Left ventricle myocardium superior (tissue), 1 donor: ENCODE measurements at regions not wholly inside any gene's neighbourhood (a gene's known extent, or its start where the extent isn't known, plus 50 kb on each side); places are given as distances from the start of the nearest gene placed in this dataset.

ENCODE experiments used
- ATAC-seq: fragments of 200-7000 bp; cut with Tn5 transposase; one replicate; pipeline ENCODE4 v1.9.1; 2020; ENCODE audit warnings: mild to moderate bottlenecking, moderate library complexity
- DNase-seq: peaks from one replicate; pipeline ENCODE4 v3.0.0-alpha.2; 2020
- intact Hi-C: fragments of 100-400 bp; cut with micrococcal nuclease; formaldehyde crosslinking; loops from one replicate; pipeline ENCODE4 v1.11.0; 2022
- donor health status: DM: no; HTN: yes; CAD: no; lungs with severe emphysema.

DNA sequence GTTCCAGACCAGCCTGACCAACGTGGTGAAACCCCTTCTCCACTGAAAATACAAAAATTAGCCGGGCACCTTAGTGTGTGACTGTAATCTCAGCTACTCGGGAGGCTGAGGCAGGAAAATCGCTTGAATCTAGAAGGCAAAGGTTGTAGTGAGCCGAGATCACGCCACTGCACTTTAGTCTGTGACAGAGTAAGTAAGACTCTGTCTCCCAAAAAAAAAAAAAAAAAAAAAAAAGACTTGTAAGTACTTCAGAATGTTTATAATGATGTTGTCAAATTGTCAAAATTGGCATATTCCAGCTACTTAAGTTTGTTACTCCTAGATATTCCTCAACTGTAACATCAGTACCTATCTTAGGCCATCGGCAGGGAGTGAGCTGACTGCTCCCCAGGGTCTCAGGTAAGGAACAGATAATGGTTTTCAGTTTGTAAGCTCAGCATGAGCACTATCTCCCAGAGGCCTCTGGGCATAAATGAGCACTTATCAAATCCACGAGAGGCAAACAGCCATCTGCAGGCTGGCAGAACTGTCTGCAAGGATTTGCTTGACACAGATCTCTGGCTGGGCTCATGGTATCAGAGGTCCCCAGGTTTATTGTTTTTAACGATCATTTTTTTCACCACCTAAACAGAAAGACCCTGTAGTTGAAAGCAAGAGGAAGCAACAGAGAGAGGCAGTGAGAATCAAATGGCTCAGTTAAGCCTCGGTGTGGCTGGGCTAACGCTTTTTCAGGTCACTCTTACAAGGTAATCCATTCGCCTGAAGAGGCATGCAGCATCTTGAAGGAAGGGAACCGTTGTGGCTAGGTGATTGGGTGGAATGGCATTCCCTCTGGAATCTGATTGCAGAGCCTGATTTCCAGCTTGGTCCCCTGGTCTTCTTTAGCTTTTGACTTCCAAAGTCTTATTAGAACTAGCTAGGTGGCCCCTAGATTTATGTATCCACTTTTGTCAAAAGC, 115.9 kb downstream of the LY86 start:
- intact Hi-C loops: no loop called here
- ATAC-seq: no peak
- DNase-seq: no peak

DNA sequence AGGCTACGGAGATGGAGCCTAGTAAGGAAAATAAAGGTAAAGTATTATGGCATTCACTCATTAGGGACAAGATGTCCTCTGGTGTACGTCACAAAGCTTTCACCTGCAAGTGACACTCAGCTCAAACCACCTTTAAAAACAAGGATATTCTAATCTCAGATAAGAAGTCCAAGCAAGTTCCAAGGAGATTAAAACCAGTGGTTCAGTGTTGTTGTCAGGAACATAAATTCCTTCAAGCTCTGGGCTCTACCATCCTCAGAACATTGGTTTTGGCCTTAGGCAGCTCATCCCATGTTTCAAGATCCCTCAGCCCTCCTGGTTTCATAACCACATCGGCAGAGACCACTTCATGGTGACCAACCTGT, 116.5 kb downstream of the LY86 start:
- no peak for ATAC-seq
- intact Hi-C loops: no loop called here
- DNase-seq: no peak

DNA sequence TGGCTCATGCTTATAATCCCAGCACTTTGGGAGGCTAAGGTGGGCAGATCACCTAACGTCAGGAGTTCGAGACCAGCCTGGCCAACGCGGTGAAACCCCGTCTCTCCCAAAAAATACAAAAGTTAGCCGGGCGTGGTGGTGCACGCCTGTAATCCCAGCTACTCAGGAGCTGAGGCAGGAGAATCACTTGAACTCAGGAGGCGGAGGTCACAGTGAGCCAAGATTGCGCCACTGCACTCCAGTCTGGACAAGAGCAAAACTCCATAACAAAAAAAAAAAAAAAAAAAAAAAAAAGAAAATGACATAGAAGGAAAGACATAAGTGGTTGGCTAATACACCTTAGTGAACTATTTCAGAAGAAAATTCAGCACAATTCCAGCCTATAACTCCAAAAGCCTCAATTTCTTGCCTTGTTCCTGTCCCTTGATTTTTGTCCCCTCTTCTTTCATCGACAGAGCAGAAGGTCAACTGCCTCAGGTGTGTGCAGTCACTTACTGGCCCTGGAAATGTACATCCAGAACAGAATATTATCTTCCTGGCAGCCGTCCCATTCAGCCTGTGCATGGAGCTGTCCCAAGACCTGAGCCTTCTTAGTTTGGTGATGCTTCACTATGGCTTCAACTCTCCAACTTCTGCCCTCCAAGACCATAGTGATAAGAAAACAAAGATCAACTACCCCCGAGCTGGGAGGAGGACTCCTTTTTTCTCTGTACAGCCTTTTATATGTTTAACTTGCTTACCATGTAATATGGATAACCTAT, 117.6 kb downstream of the LY86 start:
- ATAC-seq (peak; percentile 44), DNase-seq (no peak)
- intact Hi-C loops: no loop called here

DNA sequence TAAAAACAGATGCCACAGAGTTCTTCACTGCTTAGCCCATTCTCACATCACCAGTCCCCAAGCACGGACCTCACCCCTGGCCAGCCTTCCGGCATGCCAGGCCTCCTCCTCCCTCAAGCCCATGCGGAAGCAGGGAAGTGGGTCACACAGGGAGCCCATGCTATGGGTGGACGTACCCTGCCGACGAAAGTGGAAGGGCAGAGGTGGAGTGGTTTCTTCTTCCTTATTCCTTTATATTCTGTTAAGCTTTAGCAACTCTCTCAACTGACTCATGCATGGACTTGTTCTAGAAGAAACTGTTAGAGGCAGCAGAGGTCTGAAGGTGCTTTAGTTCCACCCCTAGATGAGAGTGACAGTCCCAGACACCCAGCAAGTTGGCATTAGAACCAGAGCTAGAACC, 118.6 kb downstream of the LY86 start:
- ATAC-seq: no peak
- intact Hi-C loops: no loop called here
- DNase-seq: no peak

GRCh38 chr6:6709106-6709505, 120.6 kb downstream of the LY86 start:
- no peak for DNase-seq
- intact Hi-C loops: no loop called here
- no peak for ATAC-seq

- no peak for ATAC-seq
- intact Hi-C loops: no loop called here
Measured at GRCh38 chr6:6711031-6711785, 122.7 kb downstream of the LY86 start.

GRCh38 chr6:6711832-6712448, 123.4 kb downstream of the LY86 start:
- no peak for DNase-seq
- ATAC-seq: peak; percentile 12
- intact Hi-C loops: no loop called here

More at GRCh38 chr6:6711031-6711785, 122.7 kb downstream of the LY86 start:
- no peak for DNase-seq

DNA sequence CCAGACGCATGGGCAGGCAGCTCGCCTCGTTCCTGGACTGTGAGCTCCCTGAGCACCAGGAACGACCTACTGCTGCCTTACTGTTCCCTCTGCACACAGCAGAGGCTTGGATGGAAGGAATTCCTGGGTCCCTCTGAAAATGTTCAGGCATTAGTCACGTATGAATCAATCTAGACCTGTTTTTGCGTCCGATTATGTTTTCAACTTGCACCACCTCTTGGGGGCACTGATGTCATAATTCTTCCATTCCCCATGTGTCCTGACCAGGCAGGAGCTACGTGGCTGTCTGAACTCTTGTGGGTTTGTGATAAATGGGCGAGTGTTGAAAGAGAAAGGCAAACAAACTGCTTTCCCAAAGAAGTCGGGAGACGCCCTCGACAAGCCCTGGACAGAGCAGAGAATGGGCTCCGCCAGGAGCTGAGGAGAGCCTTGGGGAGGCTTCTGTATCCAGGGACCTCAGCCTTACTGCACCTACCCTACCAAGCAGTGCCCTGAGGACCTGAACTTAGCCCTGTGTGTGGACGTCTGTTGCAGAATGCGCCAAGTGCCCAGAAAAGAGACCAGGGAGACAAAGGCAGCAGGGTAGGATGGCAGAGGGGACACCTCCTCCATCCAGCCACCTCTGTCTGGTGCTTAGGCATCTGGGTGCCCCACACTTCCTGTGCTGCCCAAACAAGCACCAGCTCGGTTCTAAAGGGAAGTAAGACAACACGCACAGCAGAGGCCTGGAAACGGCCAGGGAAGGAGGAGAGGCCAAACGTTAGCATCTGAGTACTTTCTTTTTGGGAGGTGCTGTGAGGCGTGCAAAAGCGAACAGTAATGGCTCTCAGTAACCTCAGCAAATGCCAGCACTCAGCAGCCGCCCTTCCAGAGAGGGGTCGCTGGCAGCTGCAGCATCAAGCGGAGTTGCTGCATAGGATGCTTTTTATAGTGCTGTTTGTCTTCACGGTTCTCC, 124.2 kb downstream of the LY86 start:
- ATAC-seq (peak; percentile 48), DNase-seq (no peak)
- intact Hi-C loops: no loop called here

GRCh38 chr6:6713657-6714056, 125.1 kb downstream of the LY86 start:
- ATAC-seq: peak; percentile 32

DNA sequence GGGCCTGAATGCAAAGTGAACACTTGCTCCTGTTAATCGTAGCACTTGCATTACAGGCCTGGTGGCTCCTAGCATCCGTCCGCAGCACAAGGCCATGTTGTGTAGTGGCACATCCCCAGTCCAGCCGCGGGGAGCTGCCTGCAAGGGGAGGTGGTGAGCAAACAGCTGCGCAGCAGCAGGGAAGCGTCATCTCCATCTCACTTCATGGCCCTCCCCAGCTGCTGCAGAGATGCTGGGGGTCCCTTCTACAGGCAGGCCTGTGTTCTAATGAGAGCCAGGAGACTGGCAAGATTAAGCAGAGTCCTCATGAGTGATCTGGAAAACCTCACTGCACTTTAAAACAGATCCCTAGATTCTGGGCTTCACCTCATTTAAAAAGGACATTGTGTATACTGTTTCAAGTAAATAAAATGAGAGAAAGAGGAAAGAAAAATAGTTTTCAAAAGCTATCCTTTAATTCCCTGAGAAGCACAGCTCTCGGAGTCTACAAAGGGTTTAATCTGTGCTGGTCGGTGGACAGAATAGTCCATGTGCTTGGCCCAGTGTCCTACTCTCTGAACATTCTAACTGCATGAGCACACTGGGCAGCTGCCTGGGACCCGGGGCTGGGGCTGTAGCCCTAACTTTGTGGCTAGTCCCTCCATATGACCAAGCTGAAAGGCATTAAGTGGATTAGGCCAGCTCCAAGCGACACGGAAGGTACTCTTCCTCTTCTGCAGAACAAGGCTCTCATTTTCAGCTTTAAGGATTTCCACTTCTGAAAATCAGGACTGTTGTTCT, 125.8 kb downstream of the LY86 start:
- peak; percentile 54 for ATAC-seq
- intact Hi-C loops: no loop called here
- peak; percentile 59 for DNase-seq

More at GRCh38 chr6:6713657-6714056, 125.1 kb downstream of the LY86 start:
- no peak for DNase-seq
- intact Hi-C loops: no loop called here

- intact Hi-C loops: no loop called here
- no peak for ATAC-seq
Measured at GRCh38 chr6:6714953-6715352, 126.4 kb downstream of the LY86 start.

GRCh38 chr6:6715465-6715864, 126.9 kb downstream of the LY86 start:
- ATAC-seq (no peak), DNase-seq (no peak)
- intact Hi-C loops: no loop called here

More at GRCh38 chr6:6714953-6715352, 126.4 kb downstream of the LY86 start:
- DNase-seq: no peak

DNA sequence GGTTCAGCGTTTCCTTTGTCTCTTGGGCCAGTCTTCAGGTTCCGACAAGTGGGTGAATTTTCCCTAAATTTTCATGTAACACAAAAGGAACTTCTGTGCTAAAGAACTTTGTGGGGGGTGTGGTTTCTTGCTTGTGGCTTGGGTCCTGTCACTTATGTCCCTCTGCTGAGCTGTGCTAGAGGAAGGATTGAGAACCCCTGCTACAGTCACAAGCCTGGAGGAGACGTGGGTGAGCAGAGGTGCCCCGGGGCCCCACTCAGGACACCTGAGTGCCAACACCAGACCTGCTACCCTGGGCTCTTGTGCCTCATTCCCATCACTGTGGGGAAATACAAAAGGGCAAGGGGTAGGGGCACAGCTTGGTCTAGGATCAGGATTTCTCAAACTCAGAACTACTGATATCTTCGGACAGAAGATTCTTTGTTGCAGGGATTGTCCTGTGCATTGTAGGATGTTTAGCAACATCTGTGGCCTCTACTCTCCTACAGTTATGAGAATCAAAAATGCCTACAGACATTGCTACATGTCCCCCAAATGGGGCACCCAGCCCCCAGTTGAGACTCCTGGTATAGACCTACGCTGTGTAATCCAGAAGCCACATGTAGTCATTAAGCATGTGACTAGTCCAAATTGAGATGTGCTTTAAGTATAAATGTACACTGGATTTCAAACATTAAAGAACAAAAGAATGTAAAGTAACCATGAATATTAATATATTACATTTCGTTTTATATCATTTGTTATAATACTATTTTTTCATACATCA, 128.7 kb downstream of the LY86 start:
- DNase-seq (no peak), ATAC-seq (no peak)
- intact Hi-C loops: no loop called here

- intact Hi-C loops: no loop called here
- DNase-seq (no peak), ATAC-seq (peak; percentile 65)
Measured at GRCh38 chr6:6717953-6718352, 129.4 kb downstream of the LY86 start.

GRCh38 chr6:6721606-6722005, 133.1 kb downstream of the LY86 start:
- intact Hi-C loops: loop anchor here (5.0 kb wide), 1 partner anchor 521 kb away; no protein-coding TSS in a partner anchor
- DNase-seq: no peak
- no peak for ATAC-seq

DNA sequence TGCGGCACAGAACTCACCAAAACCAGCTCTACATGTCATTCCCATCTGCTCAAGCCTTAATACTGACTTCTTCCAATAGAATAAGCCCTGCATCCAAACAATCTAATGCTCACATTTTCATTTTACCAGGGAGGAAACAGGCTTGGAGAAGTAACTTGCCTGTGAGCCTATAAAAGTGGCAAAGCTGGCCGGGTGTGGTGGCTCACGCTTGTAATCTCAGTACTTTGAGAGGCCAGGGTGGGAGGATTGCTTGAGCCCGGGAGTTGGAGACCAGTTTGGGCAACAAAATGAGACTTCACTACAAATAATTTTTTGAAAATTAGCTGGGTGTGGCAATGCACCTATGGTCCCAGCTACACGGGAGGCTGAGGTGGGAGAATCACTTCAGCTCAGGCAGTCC, 133.7 kb downstream of the LY86 start:
- ATAC-seq: no peak
- intact Hi-C loops: loop anchor here (5.0 kb wide), 1 partner anchor 520 kb away; no protein-coding TSS in a partner anchor
- no peak for DNase-seq
